ENCODE measurements at regions not wholly inside any gene's neighbourhood (a gene's known extent, or its start where the extent isn't known, plus 50 kb on each side); places are given as distances from the start of the nearest gene placed in this dataset.

DNA sequence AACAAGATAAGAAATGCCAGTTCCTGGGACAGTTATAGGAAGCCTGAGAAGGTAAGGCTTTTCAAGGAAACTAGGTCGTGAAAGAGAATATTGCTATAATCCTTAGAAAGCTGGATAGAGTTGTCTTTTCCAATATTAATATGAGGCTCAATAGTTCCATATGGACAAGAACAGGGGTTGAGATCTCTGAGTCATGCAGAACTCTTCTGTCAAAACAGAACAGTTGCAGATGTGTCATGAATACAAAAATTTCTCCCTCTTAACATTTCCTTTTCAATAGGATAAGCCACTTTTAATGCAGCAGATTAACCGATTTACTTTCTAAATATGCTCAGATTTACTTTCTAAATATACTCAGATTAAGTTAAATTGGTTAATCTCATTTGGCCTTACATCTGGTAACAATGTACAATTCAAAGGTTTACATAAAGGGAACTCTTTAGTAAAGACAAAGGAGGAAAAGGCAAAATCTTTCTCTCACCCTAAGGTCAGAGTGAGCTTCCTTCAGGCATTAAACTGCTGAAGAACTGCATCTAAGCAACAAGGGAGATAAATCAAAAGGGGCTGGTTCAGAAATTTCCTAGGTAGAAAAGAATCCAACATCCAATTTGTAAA, 104.7 kb upstream of the PCDH15 start:
- no peak for TF ChIP-seq CTCF (IDR thresholded peaks at IDR 0.05)
- Histone ChIP-seq H3K36me3 (no peaks in the 10 kb centered on the region), H3K4me1 (no peaks in the 10 kb centered on the region), H3K27ac (no peak overlapping the region), H3K4me3 (no peak overlapping the region), H3K9me3 (no peaks in the 10 kb centered on the region), H3K27me3 (ENCODE audit: low read depth) (no peaks in the 10 kb centered on the region)
- intact Hi-C loops (cut with DNase I): no loop called here
- ATAC-seq (no peak), DNase-seq (no peak)

DNA sequence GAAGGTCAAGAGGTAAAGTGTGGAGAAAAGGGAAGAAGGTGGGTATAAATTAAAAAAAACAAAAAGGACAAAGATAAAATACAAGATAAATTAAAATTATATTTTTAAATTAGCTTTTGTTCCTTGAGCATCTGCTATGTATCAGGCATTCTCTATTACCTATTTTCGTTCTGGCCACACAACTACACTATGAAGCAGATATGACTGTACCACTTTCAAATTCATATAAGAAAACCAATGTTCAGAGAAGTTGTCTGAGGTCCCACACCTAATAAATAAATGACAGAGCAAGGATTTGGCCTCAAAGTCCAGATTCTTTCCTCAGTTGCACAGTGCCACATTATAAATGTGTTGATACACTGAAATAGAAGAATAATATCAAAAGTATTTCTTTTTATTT, 103.8 kb upstream of the PCDH15 start:
- intact Hi-C loops (cut with DNase I): no loop called here
- no peak overlapping the region for H3K4me3 ChIP-seq
- no peak for ATAC-seq
- H3K27ac ChIP-seq: no peak overlapping the region
- no peak for DNase-seq
- TF ChIP-seq CTCF (IDR thresholded peaks at IDR 0.05): no peak
- no peaks in the 10 kb centered on the region for H3K27me3 ChIP-seq (ENCODE audit: low read depth)
- H3K36me3 ChIP-seq: no peaks in the 10 kb centered on the region
- H3K4me1 ChIP-seq: no peaks in the 10 kb centered on the region
- H3K9me3 ChIP-seq: no peaks in the 10 kb centered on the region

- Histone ChIP-seq H3K4me3 (no peak overlapping the region), H3K9me3 (no peaks in the 10 kb centered on the region), H3K36me3 (no peaks in the 10 kb centered on the region), H3K4me1 (no peaks in the 10 kb centered on the region), H3K27ac (no peak overlapping the region), H3K27me3 (ENCODE audit: low read depth) (no peaks in the 10 kb centered on the region)
- no peak for TF ChIP-seq CTCF (IDR thresholded peaks at IDR 0.05)
- DNase-seq (no peak), ATAC-seq (no peak)
- intact Hi-C loops (cut with DNase I): no loop called here
Measured at GRCh38 chr10:54903745-54904144, 102.7 kb upstream of the PCDH15 start.

GRCh38 chr10:54900584-54900983, 99.6 kb upstream of the PCDH15 start:
- intact Hi-C loops (cut with DNase I): no loop called here
- H3K27ac ChIP-seq: no peak overlapping the region

GRCh38 chr10:54880996-54881395, 80.0 kb upstream of the PCDH15 start:
- no peak for ATAC-seq
- Histone ChIP-seq H3K36me3 (no peaks in the 10 kb centered on the region), H3K4me3 (no peak overlapping the region), H3K27me3 (ENCODE audit: low read depth) (no peaks in the 10 kb centered on the region), H3K9me3 (no peaks in the 10 kb centered on the region), H3K27ac (no peak overlapping the region), H3K4me1 (no peaks in the 10 kb centered on the region)
- intact Hi-C loops (cut with DNase I): no loop called here
- DNase-seq: no peak
- TF ChIP-seq CTCF (IDR thresholded peaks at IDR 0.05): no peak

More at GRCh38 chr10:54900584-54900983, 99.6 kb upstream of the PCDH15 start:
- DNase-seq (no peak), ATAC-seq (no peak)
- H3K27me3 ChIP-seq (ENCODE audit: low read depth): no peaks in the 10 kb centered on the region
- TF ChIP-seq CTCF (IDR thresholded peaks at IDR 0.05): no peak
- H3K9me3 ChIP-seq: no peaks in the 10 kb centered on the region
- no peak overlapping the region for H3K4me3 ChIP-seq
- no peaks in the 10 kb centered on the region for H3K36me3 ChIP-seq
- H3K4me1 ChIP-seq: no peaks in the 10 kb centered on the region

Measured in lower lobe of right lung (tissue), 2 donors.